Daoy (cell line): ENCODE measurements at regions not wholly inside any gene's neighbourhood (a gene's known extent, or its start where the extent isn't known, plus 50 kb on each side); places are given as distances from the start of the nearest gene placed in this dataset.

Experiments used
- DNase-seq: peaks from one replicate; pipeline ENCODE4 v3.0.0-alpha.2; 2015; ENCODE audit warnings: low read depth

- DNase-seq: no peak
Measured at GRCh38 chr3:30945291-30945690, 50.8 kb upstream of the GADL1 start.

GRCh38 chr3:30948426-30948825 lies 54.0 kb upstream of the GADL1 start:
- no peak for DNase-seq

- no peak for DNase-seq
Measured at GRCh38 chr3:30951826-30952225, 57.4 kb upstream of the GADL1 start.

- no peak for DNase-seq
Measured at GRCh38 chr3:30952786-30953185, 58.3 kb upstream of the GADL1 start.

GRCh38 chr3:30954426-30954825 lies 60.0 kb upstream of the GADL1 start:
- no peak for DNase-seq

DNA sequence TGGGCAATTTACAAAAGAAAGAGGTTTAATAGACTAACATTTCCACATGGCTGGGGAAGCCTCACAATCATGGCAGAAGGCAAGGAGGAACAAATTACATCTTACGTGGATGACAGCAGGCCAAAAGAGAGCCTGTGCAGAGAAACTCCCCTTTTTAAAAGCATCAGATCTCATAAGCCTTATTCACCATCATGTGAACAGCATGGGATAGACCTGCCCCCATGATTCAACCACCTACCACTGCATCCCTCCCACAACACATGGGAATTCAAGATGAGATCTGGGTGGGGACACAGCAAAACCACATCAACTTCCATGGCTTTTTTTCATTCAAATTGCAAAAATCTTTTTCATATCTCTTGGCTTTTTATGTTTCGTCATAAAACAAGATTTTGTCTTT lies 67.6 kb upstream of the GADL1 start:
- no peak for DNase-seq

DNA sequence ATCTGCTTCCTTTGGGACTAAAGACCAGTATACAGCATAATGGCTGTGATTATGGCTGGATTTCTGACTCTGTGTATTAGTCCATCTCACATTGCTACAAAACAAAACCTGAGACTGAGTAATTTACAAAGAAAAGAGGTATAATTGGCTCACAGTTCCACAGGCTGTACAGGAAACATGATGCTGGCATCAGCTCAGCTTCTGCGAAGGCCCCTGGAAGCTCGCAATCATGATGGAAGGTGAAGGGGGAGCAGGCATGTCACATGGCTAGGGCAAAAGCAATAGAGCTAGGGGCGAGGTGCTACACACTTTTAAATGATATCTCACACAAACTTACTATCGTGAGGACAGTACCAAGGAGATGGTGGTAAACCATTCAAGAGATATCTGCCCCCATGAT lies 68.0 kb upstream of the GADL1 start:
- no peak for DNase-seq

GRCh38 chr3:30963223-30963722 lies 68.8 kb upstream of the GADL1 start:
- no peak for DNase-seq

GRCh38 chr3:30964612-30965011 lies 70.2 kb upstream of the GADL1 start:
- DNase-seq: no peak

DNA sequence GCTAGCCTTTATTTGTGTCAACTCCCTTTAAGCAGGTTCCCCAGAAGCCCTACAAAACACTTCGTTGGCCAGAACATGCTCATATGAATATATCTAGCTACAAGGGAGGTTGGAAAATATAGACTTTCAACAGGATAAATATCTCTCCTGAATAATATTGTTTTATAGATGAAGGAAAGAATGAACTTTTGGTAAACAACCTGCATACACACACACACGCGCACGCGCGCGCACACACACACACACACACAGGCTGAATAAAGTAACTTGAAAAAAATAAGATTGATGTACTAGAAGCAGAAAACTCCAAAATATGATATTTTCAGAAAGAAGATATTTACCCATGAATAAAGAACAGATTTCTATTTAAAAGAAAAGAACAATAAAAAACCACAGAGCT lies 72.4 kb upstream of the GADL1 start:
- no peak for DNase-seq

DNA sequence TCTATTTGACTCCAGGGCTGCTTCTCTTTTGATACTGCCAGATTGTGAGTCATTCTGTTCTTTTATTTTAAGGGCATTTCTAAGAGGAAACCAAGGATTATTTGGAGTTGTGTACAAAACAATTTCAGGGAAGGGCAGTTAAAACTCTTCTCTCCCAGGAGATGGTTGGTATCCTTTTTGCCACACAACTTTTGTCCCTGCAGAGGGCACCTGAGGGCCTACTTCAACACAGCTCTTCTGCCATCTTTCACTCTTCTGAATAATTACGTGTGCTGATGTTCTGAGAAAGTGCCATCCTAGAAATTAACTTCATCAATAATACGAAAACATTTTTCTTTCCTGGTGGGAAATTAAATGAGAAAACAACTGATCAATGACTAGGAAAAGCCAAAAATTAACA lies 75.7 kb upstream of the GADL1 start:
- DNase-seq: no peak

DNA sequence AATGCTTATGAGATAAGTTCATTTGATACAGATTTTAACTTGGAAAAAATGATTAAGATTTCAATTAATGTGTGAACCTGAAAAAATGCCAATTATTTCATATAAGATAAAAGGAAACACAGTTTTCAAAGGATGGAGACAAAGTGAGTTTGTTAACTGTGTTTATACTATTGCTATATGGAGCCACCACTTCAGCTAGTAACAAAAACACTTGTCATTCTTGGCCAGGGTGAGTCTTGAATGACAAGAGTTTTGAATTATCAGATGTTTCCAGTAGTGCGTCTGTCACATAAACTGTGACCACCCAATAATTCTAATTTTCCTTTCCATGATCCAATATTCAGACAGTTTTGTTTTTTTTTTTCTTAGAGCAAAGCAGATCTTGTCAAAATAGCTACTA lies 78.0 kb upstream of the GADL1 start:
- DNase-seq: no peak

- no peak for DNase-seq
Measured at GRCh38 chr3:30974071-30974470, 79.6 kb upstream of the GADL1 start.

DNA sequence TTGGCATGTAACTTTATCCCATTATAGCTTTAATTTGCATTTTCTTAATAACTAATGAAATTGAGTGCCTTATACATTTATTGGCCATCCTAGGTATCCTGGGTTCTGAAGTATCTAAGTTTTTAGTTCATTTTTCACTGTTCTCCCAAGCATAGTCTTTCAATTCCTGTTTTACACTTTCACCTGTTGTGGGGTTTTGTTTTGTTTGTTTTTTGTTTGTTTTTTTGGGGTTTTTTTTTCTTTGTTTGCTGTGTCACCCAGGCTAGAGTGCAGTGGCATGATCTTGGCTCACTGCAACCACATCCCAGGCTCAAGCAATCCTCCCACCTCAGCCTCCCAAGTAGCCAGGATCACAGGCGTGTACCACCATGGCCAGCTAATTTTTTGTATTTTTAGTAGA lies 83.1 kb upstream of the GADL1 start:
- no peak for DNase-seq

GRCh38 chr3:30980993-30981392 lies 86.5 kb upstream of the GADL1 start:
- DNase-seq: no peak

DNA sequence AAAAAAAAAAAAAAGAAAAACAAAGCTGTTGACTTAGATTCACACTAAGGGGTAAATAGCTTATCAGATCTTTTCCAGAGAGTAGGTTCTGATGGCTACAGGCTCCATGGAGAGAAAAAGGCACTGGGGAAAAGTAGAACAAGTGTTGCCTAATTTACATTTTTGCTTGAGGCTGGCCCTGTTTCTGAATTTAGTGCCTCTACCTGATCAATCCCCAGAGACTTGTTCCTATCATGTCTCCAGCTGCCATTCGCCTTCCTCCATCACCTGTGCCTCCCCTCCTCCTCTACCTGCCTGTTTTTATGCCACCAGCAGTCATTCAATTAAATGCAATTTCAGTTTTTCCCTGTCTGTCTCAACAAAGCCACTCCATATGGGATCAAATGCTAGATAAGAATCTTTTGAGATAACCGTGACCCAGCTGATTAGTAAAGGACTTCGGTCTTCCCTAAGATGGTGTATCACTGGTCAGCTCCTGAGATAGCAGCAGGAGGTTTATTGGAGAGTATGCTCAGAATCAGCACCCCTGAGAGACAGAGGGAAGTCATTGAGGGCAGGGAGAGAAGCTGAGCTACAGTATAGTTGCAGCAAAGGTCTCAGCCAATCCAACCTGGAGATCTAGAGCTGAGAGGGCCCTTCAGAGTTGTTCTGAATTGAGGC lies 88.1 kb upstream of the GADL1 start:
- DNase-seq: no peak

DNA sequence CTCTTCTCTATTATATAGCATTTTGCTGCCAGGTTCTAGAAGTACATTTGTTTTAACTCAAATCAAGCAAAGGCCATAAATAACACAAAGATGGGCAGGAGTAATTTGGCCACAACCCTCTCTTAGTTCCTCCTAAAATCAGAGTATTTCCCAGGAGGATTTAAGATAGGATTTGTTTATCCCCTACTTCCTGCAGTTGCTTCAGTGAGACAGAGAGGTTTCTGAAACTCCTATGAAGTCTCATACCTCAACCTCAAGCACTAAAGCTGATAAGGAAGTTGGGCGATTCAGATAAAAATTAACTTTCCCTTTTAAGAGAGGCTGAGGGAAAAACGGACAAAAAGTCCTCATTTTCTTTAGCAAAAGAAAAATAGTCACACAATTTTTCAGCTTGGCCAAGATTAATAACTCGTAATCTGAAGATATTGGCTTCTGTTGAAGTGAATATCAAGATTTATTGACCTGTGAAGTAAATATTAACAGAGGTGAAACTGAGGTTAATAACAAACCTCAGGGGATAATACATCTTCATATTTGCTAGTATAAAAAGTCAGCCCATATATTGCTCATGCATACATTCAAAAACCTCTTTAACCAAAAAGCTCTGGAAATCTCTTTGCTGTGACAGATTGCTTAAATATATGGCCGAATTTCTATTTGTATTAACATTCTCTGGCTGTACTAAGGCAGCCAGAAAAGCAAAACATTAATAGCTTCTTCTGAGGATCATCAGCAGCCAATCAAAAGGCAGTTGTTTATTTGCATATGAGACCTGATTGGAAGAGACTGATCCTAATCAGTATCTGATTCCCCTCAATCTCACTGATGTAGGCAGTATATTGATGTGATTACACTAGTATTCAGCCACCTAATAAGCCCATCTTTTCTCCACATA lies 90.6 kb upstream of the GADL1 start:
- no peak for DNase-seq

GRCh38 chr3:30986551-30986950 lies 92.1 kb upstream of the GADL1 start:
- DNase-seq: no peak

- no peak for DNase-seq
Measured at GRCh38 chr3:30988769-30989168, 94.3 kb upstream of the GADL1 start.

DNA sequence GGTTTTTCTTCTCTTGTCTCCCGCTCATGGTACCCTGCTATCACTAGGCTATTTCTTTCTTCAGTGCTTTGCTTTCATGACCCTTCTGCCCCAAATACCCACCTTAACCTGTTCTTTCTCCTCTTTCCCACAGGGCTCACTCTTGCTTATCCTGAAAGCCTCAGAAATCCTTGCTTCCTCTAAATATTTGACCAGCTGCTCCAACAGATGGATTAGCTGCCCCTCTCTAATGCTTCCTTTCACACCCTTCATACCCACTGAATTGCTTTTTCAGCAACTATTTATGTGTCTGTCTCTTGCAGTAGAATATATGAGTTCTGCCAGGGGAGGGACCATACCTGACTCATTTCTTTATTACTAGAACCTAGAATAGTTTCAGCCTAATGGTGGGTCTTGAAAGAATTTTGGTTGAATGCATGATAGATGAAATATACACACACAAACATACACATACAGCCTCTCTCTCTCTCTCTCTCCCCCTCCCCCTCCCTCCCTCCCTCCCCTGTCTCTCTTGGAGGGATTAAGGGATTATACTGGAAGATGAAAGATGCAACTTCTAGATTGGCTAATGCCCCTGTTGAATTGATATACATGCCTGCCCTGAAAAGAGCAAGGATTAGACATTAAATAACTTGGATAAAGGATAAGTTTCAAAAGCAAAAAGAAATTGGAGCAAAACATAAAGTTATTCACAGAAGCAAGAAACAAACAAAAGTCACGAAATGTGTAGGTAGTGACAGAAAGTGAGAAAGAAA lies 95.0 kb upstream of the GADL1 start:
- DNase-seq: no peak

DNA sequence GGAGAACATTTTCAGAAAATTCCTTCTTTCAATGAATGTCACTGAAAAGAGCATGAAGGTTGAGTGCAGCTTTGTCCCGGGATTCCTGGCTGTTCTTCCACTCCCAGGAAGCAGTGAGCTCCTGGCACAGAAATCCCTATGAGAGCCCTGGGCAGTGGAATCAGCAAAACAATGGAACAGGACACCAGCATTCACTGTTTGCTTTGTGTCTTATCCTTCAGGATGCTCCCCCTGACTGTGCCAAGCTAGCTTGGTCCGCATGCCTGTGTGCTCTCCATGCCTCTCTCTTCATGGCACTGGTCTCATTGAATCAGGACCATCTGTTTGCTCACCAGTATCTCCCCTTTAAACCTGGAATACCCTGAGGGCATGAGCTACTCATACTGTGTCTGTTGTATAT lies 102.0 kb upstream of the GADL1 start:
- no peak for DNase-seq

DNA sequence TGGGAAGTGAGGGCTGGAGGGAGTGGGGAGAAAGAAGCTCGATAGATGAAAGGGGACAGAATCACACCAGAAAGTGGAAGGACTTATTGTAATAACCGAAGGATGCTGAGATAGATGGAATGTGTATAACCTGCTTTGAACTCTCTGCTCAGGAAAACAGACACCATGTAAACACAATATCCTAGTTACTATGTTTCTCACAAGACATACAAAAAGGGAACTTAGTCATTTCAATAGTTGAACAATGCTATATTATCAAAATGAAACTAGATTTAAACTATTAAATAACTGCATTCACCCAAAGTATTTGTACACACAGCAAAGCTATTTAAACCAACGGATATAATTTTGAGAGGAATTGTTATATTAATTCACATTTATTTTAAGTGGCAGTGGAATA lies 108.3 kb upstream of the GADL1 start:
- DNase-seq: no peak
